ENCODE measurements at regions not wholly inside any gene's neighbourhood (a gene's known extent, or its start where the extent isn't known, plus 50 kb on each side); places are given as distances from the start of the nearest gene placed in this dataset.

DNA sequence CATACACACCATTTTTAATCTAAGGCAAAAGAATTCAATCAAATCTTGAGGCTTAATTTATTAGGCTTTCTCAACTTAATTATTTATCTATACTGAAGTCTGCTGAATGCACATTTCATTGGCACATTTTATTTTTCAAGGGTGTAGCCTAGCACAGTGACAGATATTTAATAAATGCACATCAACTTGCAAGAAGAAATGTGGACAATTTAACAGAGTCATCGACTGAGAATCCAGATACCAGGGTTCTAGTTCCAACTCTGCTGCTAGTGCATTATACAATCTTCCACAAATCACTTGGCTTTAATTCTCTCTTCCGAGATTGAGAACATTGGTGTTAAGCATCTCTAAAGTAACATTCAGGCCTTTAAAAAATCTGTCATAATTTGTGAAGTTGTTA, 88.5 kb upstream of the RBBP8 start:
- no peak for DNase-seq (ENCODE audit: low read depth in 1 of 2, low spot score in 1 of 2)

GRCh38 chr18:22846088-22846683, 86.9 kb upstream of the RBBP8 start:
- no peak for DNase-seq (ENCODE audit: low read depth in 1 of 2, low spot score in 1 of 2)

DNA sequence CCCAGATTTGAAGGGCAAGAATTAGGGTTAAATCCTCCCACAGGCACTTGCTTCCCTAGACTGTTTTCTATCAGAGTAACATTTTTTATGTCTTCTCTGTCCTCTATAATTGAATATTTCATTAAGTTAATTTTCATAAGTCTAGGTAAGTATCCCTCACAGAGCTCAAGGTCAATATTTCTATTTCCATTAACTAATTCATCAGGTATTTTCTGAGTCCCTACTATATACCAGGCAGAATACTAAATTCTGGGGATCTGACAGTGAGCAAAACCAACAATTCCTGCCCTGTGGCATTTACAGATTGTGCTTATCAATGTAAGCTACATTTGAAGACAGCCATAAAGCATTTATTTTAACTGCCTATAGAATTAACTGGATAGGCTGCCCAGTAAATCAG, 86.4 kb upstream of the RBBP8 start:
- no peak for DNase-seq (ENCODE audit: low read depth in 1 of 2, low spot score in 1 of 2)

GRCh38 chr18:22847392-22847791, 85.7 kb upstream of the RBBP8 start:
- DNase-seq (ENCODE audit: low read depth in 1 of 2, low spot score in 1 of 2): no peak

GRCh38 chr18:22847867-22848451, 85.2 kb upstream of the RBBP8 start:
- DNase-seq (ENCODE audit: low read depth in 1 of 2, low spot score in 1 of 2): no peak

DNA sequence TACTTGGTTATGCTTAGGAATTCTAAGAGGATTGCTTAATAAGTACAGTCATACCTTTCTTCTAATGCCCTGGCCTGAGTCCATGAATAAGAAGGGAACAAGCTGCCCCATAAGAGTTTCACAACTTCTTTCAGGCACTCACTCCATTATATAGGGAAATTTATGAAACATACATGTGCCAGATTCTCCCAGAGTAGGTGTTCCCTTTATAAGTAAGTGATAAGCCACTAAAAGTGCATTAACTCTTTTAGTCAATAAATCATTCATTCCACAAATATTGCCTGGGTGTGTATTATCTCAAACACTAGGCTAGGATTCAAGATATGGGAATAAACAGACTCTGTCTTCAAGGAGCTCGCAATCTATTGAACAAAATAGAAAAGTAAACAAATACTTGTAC, 84.5 kb upstream of the RBBP8 start:
- DNase-seq (ENCODE audit: low read depth in 1 of 2, low spot score in 1 of 2): no peak

GRCh38 chr18:22856870-22857269, 76.3 kb upstream of the RBBP8 start:
- no peak for DNase-seq (ENCODE audit: low read depth in 1 of 2, low spot score in 1 of 2)

DNA sequence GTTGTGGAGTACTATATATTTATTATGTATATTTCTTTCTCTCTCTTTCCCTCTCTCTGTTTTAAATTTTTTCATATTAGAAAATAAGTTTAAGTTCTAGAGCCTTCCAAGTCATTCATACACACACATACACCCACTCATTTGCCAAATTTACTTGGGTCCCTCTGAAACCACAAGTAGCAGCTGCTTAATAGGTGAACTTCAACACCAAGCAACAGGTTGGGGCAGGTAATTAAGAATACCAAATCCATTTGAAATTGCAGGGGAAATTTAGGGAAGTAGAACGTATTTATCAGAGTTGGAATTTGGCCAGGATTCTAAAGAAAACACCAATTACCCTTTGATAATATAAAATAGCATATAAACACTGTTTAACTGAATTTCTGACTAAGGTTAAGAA, 75.0 kb upstream of the RBBP8 start:
- no peak for DNase-seq (ENCODE audit: low read depth in 1 of 2, low spot score in 1 of 2)

DNA sequence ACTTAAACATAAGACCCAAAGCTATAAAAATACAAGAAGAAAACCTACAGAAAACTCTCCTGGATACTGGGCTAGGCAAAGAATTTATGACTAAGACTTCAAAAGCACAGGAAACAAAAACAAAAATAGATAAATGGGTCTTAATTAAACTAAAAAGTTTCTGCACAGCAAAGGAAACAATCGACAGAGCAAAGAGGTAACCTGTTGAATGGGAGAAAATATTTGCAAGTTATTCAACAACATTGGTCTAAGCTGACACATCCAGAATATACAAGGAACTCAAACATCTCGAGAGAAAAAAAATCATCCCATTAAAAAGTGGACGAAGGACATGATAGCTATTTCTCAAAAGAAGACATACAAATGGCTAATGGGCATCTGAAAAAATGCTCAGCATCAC, 72.3 kb upstream of the RBBP8 start:
- DNase-seq (ENCODE audit: low read depth in 1 of 2, low spot score in 1 of 2): no peak

DNA sequence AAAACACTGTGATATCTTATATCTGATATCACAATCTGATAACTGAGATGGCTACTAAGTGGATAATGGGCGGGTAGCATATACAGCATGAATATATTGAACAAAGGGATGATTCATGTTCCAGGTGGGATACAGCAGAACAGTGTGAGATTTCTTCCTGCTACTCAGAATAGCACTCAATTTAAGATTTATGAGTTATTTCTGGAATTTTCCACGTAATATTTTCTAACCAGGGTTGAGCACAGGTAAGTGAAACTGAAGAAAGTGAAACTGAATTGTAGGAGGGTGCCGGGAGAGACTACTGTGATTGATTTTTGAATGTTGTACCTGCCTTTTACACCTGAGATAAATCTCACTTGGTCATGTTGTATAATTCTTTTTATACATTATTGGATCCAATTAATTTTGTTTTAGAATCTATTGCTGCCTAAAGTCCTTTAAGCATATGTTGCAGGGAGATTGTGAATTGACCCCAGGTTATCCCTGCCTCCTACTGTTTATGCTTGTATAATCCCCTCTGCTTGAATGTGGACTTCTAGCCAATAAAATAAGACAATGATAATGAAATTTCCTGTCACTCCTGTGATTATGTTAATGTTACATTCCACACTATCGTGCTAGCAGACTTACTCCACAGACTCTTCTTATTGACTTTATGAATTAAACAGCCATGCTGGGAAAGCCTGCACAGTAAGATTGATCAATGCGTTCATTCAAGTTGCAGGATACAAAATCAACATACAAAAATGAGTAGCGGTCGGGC, 67.6 kb upstream of the RBBP8 start:
- no peak for DNase-seq (ENCODE audit: low read depth in 1 of 2, low spot score in 1 of 2)

- no peak for DNase-seq (ENCODE audit: low read depth in 1 of 2, low spot score in 1 of 2)
Measured at GRCh38 chr18:22868831-22869230, 64.3 kb upstream of the RBBP8 start.

DNA sequence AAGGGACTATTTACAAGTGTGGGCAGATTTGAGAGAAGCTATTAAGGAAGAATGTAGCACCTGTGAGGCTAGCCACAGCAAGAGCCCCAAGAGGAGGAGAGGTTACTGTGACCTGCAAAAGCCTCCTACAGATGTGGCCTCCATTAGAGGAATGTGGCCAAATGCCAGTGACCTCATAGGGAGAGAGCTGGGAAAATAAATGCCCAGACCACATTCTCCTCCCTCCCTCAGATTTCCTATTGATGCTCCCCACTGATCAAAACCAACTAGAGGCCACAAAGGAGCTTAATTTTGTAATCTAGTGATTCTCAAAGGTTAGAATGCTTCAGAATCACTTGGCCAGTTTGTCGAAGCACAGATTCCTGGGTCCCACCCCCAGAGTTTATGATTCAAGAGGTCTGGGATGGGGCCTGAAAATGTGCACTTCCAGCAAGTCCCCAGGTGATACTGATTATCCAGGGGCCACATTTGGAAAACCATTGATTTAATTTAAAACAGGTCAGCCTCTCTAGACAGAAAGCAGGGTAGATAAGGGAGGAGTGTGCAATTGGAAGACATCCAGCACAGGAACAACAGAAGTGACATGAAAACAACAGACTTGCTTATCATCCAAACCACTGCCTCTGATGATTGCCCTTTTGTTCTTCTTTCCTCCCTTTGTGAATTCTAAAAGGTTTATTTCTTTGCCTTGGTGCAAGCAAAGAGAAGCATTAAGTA, 61.2 kb upstream of the RBBP8 start:
- no peak for DNase-seq (ENCODE audit: low read depth in 1 of 2, low spot score in 1 of 2)

- no peak for DNase-seq (ENCODE audit: low read depth in 1 of 2, low spot score in 1 of 2)
Measured at GRCh38 chr18:22872900-22873537, 60.1 kb upstream of the RBBP8 start.

GRCh38 chr18:22879293-22879692, 53.8 kb upstream of the RBBP8 start:
- no peak for DNase-seq (ENCODE audit: low read depth in 1 of 2, low spot score in 1 of 2)

GRCh38 chr18:22882084-22882483, 51.0 kb upstream of the RBBP8 start:
- no peak for DNase-seq (ENCODE audit: low read depth in 1 of 2, low spot score in 1 of 2)

DNA sequence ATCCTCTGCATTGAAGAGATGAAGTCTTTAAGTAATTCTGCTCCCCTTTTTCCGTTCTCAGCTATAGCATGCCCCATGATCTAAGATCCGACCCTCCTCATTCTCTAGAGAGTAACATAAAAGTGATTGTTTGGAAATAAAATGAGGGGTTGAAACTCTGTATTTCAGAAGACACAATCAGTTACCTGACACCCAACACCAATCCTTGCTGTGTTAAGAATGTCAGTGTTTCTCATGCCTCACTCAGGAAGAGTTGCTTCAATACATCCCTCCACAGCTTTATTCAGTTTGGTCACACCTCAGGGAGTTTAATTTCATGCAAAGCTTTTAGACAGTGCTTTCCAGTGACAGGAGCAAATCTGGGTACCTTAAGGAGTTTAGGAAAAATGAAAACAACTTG, 49.9 kb upstream of the RBBP8 start:
- no peak for DNase-seq (ENCODE audit: low read depth in 1 of 2, low spot score in 1 of 2)

Data from activated CD4-positive, alpha-beta T cell treated with anti-CD3 and anti-CD28 coated beads, Interleukin-2, amount 50 U/mL, for 24 hours (primary cell).